ENCODE measurements at regions not wholly inside any gene's neighbourhood (a gene's known extent, or its start where the extent isn't known, plus 50 kb on each side); places are given as distances from the start of the nearest gene placed in this dataset.

DNA sequence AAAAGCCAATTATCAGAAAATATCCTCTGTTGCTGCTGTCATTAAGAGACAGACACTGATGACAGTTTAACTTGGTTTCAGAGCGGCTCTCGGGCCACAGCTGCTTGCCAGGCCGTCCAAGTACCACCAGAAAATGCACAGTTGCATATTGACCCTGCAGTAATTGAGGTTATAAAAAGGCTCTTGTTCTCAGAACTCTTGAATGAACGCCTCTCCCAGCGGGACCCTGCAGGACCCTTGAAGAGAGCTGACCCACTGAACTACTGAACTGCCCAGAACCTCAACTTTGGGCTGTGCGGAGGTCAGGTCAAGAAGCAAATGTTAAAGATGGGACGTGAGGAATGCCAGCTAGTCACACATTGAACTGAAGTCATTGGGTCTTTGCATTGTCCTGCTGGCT is 1559.0 kb upstream of the SLC10A2 start:
- TF ChIP-seq, protein P1, sequence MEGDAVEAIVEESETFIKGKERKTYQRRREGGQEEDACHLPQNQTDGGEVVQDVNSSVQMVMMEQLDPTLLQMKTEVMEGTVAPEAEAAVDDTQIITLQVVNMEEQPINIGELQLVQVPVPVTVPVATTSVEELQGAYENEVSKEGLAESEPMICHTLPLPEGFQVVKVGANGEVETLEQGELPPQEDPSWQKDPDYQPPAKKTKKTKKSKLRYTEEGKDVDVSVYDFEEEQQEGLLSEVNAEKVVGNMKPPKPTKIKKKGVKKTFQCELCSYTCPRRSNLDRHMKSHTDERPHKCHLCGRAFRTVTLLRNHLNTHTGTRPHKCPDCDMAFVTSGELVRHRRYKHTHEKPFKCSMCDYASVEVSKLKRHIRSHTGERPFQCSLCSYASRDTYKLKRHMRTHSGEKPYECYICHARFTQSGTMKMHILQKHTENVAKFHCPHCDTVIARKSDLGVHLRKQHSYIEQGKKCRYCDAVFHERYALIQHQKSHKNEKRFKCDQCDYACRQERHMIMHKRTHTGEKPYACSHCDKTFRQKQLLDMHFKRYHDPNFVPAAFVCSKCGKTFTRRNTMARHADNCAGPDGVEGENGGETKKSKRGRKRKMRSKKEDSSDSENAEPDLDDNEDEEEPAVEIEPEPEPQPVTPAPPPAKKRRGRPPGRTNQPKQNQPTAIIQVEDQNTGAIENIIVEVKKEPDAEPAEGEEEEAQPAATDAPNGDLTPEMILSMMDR (IDR thresholded peaks at IDR 0.05; ENCODE audit: low read depth, low read length) = no peak
- no peak for TF ChIP-seq EZH2phosphoT487 (IDR thresholded peaks at IDR 0.05; ENCODE audit: low read depth)

Measured in OCI-LY3 (cell line).